GM12878 (cell line): ENCODE measurements at regions not wholly inside any gene's neighbourhood (a gene's known extent, or its start where the extent isn't known, plus 50 kb on each side); places are given as distances from the start of the nearest gene placed in this dataset.

Experiments used
- ATAC-seq: fragments of 200-7000 bp; cut with Tn5 transposase; 3 replicates; pipeline ENCODE4 v1.9.1; 2020; ENCODE audit warnings: mild to moderate bottlenecking, moderate library complexity
- BruUV-seq: library from RNA; stranded (reverse); fragments of 400-500 nt; replicated peaks from 2 replicates; lab custom pipeline; 2021; lab: Mats Ljungman, UMichigan
- CTCF ChIA-PET: fragments of 300-600 bp; sonication (Branson Sonifier 250); formaldehyde crosslinking; extraction: SDS; loops from one replicate; lab custom pipeline; 2021; ENCODE audit warnings: inconsistent platforms; lab: Yijun Ruan, JAX
- POLR2A ChIA-PET: fragments of 350-600 bp; formaldehyde crosslinking; extraction: SDS; loops from one replicate; lab custom pipeline; 2021; ENCODE audit warnings: inconsistent platforms; lab: Charles Lee
- RAD21 ChIA-PET: fragments of 300-600 bp; sonication (Branson Sonifier 250); formaldehyde crosslinking; loops from one replicate; lab custom pipeline; 2023; ENCODE audit warnings: antibody characterized with exemption; ENCODE audit not compliant: unreplicated experiment; lab: Charles Lee
- SMC1A ChIA-PET: fragments of 300-600 bp; sonication (Branson Sonifier 250); formaldehyde crosslinking; loops from one replicate; lab custom pipeline; 2023; ENCODE audit not compliant: unreplicated experiment, uncharacterized antibody; lab: Charles Lee
- DNase-seq: peaks from one replicate; pipeline ENCODE4 v3.0.0-alpha.2; 2011; ENCODE audit warnings: low read depth, low spot score
- FAIRE-seq: peaks from 3 replicates; lab custom pipeline; 2011; peaks lifted over from hg19 to GRCh38; lab: Jason Lieb, UNC
- H2AFZ ChIP-seq: 2 replicates; pipeline ENCODE4 v1.6.0; 2011; ENCODE audit warnings: low read depth, low read length, control low read depth; ENCODE audit not compliant: control insufficient read depth
- H3K27ac ChIP-seq: 2 replicates; pipeline ENCODE4 v1.5.1; 2011; ENCODE audit warnings: control low read depth; ENCODE audit not compliant: control insufficient read depth, insufficient read depth
- H3K27me3 ChIP-seq, 2 experiments: replicated peaks in 1 of 2; 2 replicates each; pipeline versions ENCODE4 v1.6.0 to v1.6.1; 2011; ENCODE audit warnings: low read length in 1 of 2; ENCODE audit not compliant: control insufficient read depth in 2 of 2, insufficient read depth in 2 of 2
- H3K36me3 ChIP-seq, 2 experiments: 2 replicates each; pipeline ENCODE4 v1.5.1; 2011; ENCODE audit warnings: low read length in 1 of 2; ENCODE audit not compliant: control insufficient read depth in 2 of 2, insufficient read depth in 2 of 2
- H3K4me1 ChIP-seq: 2 replicates; pipeline ENCODE4 v1.6.1; 2011; ENCODE audit warnings: mild to moderate bottlenecking, low read length, moderate library complexity, mixed read lengths; ENCODE audit not compliant: control insufficient read depth, insufficient read depth
- H3K4me2 ChIP-seq: 2 replicates; pipeline ENCODE4 v1.6.0; 2011; ENCODE audit warnings: control low read depth; ENCODE audit not compliant: control insufficient read depth, insufficient read depth
- H3K4me3 ChIP-seq: fragments of 200-600 bp; sonication (generic); 2 replicates; pipeline ENCODE4 v1.5.1; 2016
- H3K79me2 ChIP-seq: 2 replicates; pipeline ENCODE4 v1.6.0; 2011; ENCODE audit warnings: low read length; ENCODE audit not compliant: control insufficient read depth, insufficient read depth
- H3K9ac ChIP-seq: 2 replicates; pipeline ENCODE4 v1.8.0; 2011; ENCODE audit warnings: low read length, control low read depth, mixed read lengths; ENCODE audit not compliant: control insufficient read depth, insufficient read depth
- H3K9me3 ChIP-seq: replicated peaks from 3 replicates; pipeline ENCODE4 v1.5.1; 2011; ENCODE audit warnings: mild to moderate bottlenecking, low read length; ENCODE audit not compliant: control insufficient read depth, insufficient read depth
- H4K20me1 ChIP-seq: 2 replicates; pipeline ENCODE4 v1.6.0; 2011; ENCODE audit not compliant: control insufficient read depth, insufficient read depth
- BMI1 ChIP-seq: fragments of 450-650 bp; IDR thresholded peaks from 2 replicates; pipeline ENCODE4 v1.6.1; 2016; ENCODE audit warnings: mild to moderate bottlenecking, moderate library complexity, borderline replicate concordance
- CREB1 ChIP-seq: IDR thresholded peaks from 2 replicates; pipeline ENCODE4 v1.6.1; 2012; ENCODE audit warnings: low read depth, mild to moderate bottlenecking, inconsistent platforms
- ESRRA ChIP-seq: IDR thresholded peaks from 2 replicates; pipeline ENCODE4 v1.6.1; 2012; ENCODE audit warnings: mild to moderate bottlenecking, low read length, improper control_type of control experiment
- ETV6 ChIP-seq, 2 experiments: fragments of 450-650 bp in 1 of 2; IDR thresholded peaks in 1 of 2; conservative IDR thresholded peaks in 1 of 2; 2 replicates each; pipeline ENCODE4 v1.6.1; 2014; ENCODE audit warnings: antibody characterized with exemption in 1 of 2, borderline replicate concordance in 1 of 2, low read depth in 1 of 2, mild to moderate bottlenecking in 1 of 2, moderate library complexity in 1 of 2
- FOS ChIP-seq: IDR thresholded peaks from 3 replicates; pipeline ENCODE4 v1.6.1; 2011; ENCODE audit warnings: borderline replicate concordance; ENCODE audit not compliant: insufficient read length; ENCODE audit errors: extremely low read depth
- FOXK2 ChIP-seq: fragments of 450-650 bp; IDR thresholded peaks from 2 replicates; pipeline ENCODE4 v1.6.1; 2017; ENCODE audit warnings: mild to moderate bottlenecking, moderate library complexity
- HDAC6 ChIP-seq: fragments of 200-600 bp; sonication (generic); IDR thresholded peaks from one replicate; pipeline ENCODE4 v1.8.0; 2017; ENCODE audit warnings: antibody characterized with exemption; ENCODE audit not compliant: unreplicated experiment
- HDGF ChIP-seq: fragments of 450-650 bp; IDR thresholded peaks from 2 replicates; pipeline ENCODE4 v1.6.1; 2016; ENCODE audit warnings: antibody characterized with exemption
- LARP7 ChIP-seq: fragments of 450-650 bp; IDR thresholded peaks from 2 replicates; pipeline ENCODE4 v1.6.1; 2017; ENCODE audit warnings: mild to moderate bottlenecking
- MEF2A ChIP-seq: IDR thresholded peaks from 2 replicates; pipeline ENCODE4 v1.6.1; 2011; ENCODE audit warnings: low read depth, mild to moderate bottlenecking, low read length, moderate library complexity; ENCODE audit not compliant: insufficient read depth
- MYB ChIP-seq: fragments of 150-350 bp; IDR thresholded peaks from 2 replicates; pipeline ENCODE4 v1.6.1; 2014; ENCODE audit warnings: mild to moderate bottlenecking, low read depth, low read length, borderline replicate concordance
- PAX8 ChIP-seq: fragments of 450-650 bp; IDR thresholded peaks from 2 replicates; pipeline ENCODE4 v1.6.1; 2017; ENCODE audit warnings: mild to moderate bottlenecking, moderate library complexity
- SIN3A ChIP-seq: IDR thresholded peaks from 2 replicates; pipeline ENCODE4 v1.6.1; 2012; ENCODE audit warnings: low read depth, low read length, improper control_type of control experiment
- STAT3 ChIP-seq: IDR thresholded peaks from 2 replicates; pipeline ENCODE4 v1.6.1; 2011; ENCODE audit warnings: low read depth, low read length, improper control_type of control experiment
- TAF1 ChIP-seq: IDR thresholded peaks from 2 replicates; pipeline ENCODE4 v1.6.1; 2011; ENCODE audit warnings: mild to moderate bottlenecking, low read depth, low read length, borderline replicate concordance
- USF2 ChIP-seq: IDR thresholded peaks from 2 replicates; pipeline ENCODE4 v1.6.1; 2011; ENCODE audit warnings: low read depth, low read length, improper control_type of control experiment, borderline replicate concordance
- WGBS: methylation state at CpG from one replicate; pipeline ENCODE4 v1.1.6; 2016; ENCODE audit warnings: low lambda C conversion rate; ENCODE audit not compliant: insufficient replicate concordance, insufficient coverage; ENCODE audit errors: missing lambda C conversion rate; 5-methylcytosine and 5-hydroxymethylcytosine counted together
- in situ Hi-C: fragments of 300-500 bp; cut with MboI; formaldehyde crosslinking; loops from 9 replicates; pipeline ENCODE4 v1.14.3; 2018; ENCODE audit warnings: mixed read lengths
- intact Hi-C: fragments of 100-400 bp; cut with micrococcal nuclease; formaldehyde crosslinking; loops from one replicate; pipeline ENCODE4 v1.14.2; 2022; ENCODE audit not compliant: unreplicated experiment
- TF ChIP-seq, protein P1 (sequence below): IDR thresholded peaks from 2 replicates; pipeline ENCODE4 v1.6.1; 2012; ENCODE audit warnings: low read depth, low read length, improper control_type of control experiment

DNA sequence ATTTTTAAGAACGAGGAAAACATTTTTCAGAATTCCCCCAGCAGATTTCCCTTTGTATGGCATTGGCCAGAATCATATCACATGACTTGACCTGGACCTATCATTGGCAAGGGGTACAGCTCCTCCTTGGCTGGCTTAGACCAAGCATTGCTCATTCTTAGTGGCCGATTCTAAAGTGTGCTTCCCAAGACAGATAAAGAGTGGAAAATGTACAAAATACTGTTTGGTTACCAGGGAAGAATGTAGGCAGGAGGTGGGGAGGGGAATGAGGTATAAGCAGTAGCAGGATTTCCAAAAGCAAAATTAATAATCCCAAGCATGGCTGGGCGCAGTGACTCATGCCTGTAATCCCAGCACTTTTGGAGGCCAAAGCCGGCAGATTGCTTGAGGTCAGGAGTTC is 75.6 kb upstream of the KRTAP11-1 start:
- TF ChIP-seq LARP7: no peak
- TF ChIP-seq TAF1: no peak
- no peak for TF ChIP-seq BMI1
- no peak for TF ChIP-seq SIN3A
- TF ChIP-seq HDGF: no peak
- no peak for TF ChIP-seq CREB1
- no peak for TF ChIP-seq MEF2A
- TF ChIP-seq, protein P1, sequence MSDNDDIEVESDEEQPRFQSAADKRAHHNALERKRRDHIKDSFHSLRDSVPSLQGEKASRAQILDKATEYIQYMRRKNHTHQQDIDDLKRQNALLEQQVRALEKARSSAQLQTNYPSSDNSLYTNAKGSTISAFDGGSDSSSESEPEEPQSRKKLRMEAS: no peak
- TF ChIP-seq PAX8: no peak
- no peak for TF ChIP-seq MYB
- no peak for TF ChIP-seq USF2
- TF ChIP-seq STAT3: no peak
- no peak for TF ChIP-seq FOXK2
- TF ChIP-seq FOS: no peak
- no peak for TF ChIP-seq ETV6 (conservative IDR thresholded peaks at IDR 0.05 in 1 of 2, IDR thresholded peaks at IDR 0.05 in 1 of 2; ENCODE audit: borderline replicate concordance in 1 of 2, low read depth in 1 of 2)
- TF ChIP-seq HDAC6: no peak
- TF ChIP-seq ESRRA: no peak
- 19% methylated on average over 4 of the region's 4 CpGs for WGBS
- no peak overlapping the region for H3K4me3 ChIP-seq
- H3K4me2 ChIP-seq: no peak overlapping the region
- no peak for DNase-seq
- H3K9me3 ChIP-seq: no peaks in the 10 kb centered on the region
- H3K27ac ChIP-seq: no peak overlapping the region
- POLR2A ChIA-PET: no interaction called here
- H3K36me3 ChIP-seq: no peaks in the 10 kb centered on the region
- in situ Hi-C loops (no loop called here), intact Hi-C loops (no loop called here)
- RAD21 ChIA-PET: no interaction called here
- CTCF ChIA-PET: no interaction called here
- H2AFZ ChIP-seq: no peak overlapping the region
- H3K27me3 ChIP-seq: no peaks in the 10 kb centered on the region
- H3K9ac ChIP-seq: no peak overlapping the region
- BruUV-seq: no TSS peak
- no peaks in the 10 kb centered on the region for H4K20me1 ChIP-seq
- H3K4me1 ChIP-seq: no peaks in the 10 kb centered on the region
- H3K79me2 ChIP-seq: no peaks in the 10 kb centered on the region
- no peak for FAIRE-seq
- SMC1A ChIA-PET: no interaction called here
- ATAC-seq: no peak
